GM10266 (cell line): ENCODE measurements at regions not wholly inside any gene's neighbourhood (a gene's known extent, or its start where the extent isn't known, plus 50 kb on each side); places are given as distances from the start of the nearest gene placed in this dataset.

Experiments used
- DNase-seq: peaks from one replicate; pipeline ENCODE4 v3.0.0; 2012; ENCODE audit errors: extremely low spot score
- CTCF ChIP-seq: IDR thresholded peaks from 2 replicates; pipeline ENCODE4 v1.5.1; 2012; ENCODE audit warnings: mild to moderate bottlenecking, low read depth; ENCODE audit not compliant: control insufficient read depth, insufficient read depth; ENCODE audit errors: missing control alignments

GRCh38 chr14:85205875-85206274 lies 324.1 kb upstream of the FLRT2 start:
- no peak for DNase-seq
- no peak for TF ChIP-seq CTCF

GRCh38 chr14:85214471-85214870 lies 315.5 kb upstream of the FLRT2 start:
- DNase-seq: no peak
- no peak for TF ChIP-seq CTCF

GRCh38 chr14:85217412-85217811 lies 312.5 kb upstream of the FLRT2 start:
- no peak for DNase-seq

GRCh38 chr14:85218982-85219381 lies 311.0 kb upstream of the FLRT2 start:
- TF ChIP-seq CTCF: no peak
- DNase-seq: no peak

More at GRCh38 chr14:85217412-85217811, 312.5 kb upstream of the FLRT2 start:
- no peak for TF ChIP-seq CTCF

GRCh38 chr14:85221832-85222231 lies 308.1 kb upstream of the FLRT2 start:
- DNase-seq: no peak
- no peak for TF ChIP-seq CTCF

- no peak for TF ChIP-seq CTCF
- no peak for DNase-seq
Observed at GRCh38 chr14:85222341-85222740, 307.6 kb upstream of the FLRT2 start.

GRCh38 chr14:85223667-85224066 lies 306.3 kb upstream of the FLRT2 start:
- no peak for DNase-seq
- TF ChIP-seq CTCF: no peak
